ENCODE measurements at regions not wholly inside any gene's neighbourhood (a gene's known extent, or its start where the extent isn't known, plus 50 kb on each side); places are given as distances from the start of the nearest gene placed in this dataset.

- no peak for TF ChIP-seq CHD7 (IDR thresholded peaks at IDR 0.05; ENCODE audit: insufficient replicate concordance, low read length)
- no peak for TF ChIP-seq TEAD4 (IDR thresholded peaks at IDR 0.05; ENCODE audit: low read depth, low read length)
Observed at GRCh38 chr16:50899951-50900350, 158.1 kb downstream of the CYLD start (continued).
